ENCODE measurements at regions not wholly inside any gene's neighbourhood (a gene's known extent, or its start where the extent isn't known, plus 50 kb on each side); places are given as distances from the start of the nearest gene placed in this dataset.

GRCh38 chrX:9320940-9321339 is 143.9 kb upstream of the TBL1X start:
- TF ChIP-seq, protein P1, sequence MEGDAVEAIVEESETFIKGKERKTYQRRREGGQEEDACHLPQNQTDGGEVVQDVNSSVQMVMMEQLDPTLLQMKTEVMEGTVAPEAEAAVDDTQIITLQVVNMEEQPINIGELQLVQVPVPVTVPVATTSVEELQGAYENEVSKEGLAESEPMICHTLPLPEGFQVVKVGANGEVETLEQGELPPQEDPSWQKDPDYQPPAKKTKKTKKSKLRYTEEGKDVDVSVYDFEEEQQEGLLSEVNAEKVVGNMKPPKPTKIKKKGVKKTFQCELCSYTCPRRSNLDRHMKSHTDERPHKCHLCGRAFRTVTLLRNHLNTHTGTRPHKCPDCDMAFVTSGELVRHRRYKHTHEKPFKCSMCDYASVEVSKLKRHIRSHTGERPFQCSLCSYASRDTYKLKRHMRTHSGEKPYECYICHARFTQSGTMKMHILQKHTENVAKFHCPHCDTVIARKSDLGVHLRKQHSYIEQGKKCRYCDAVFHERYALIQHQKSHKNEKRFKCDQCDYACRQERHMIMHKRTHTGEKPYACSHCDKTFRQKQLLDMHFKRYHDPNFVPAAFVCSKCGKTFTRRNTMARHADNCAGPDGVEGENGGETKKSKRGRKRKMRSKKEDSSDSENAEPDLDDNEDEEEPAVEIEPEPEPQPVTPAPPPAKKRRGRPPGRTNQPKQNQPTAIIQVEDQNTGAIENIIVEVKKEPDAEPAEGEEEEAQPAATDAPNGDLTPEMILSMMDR (conservative IDR thresholded peaks at IDR 0.05; ENCODE audit: low read length) = no peak
- TF ChIP-seq EZH2phosphoT487 (IDR thresholded peaks at IDR 0.05; ENCODE audit: borderline replicate concordance) = no peak
